ENCODE measurements at regions not wholly inside any gene's neighbourhood (a gene's known extent, or its start where the extent isn't known, plus 50 kb on each side); places are given as distances from the start of the nearest gene placed in this dataset.

DNA sequence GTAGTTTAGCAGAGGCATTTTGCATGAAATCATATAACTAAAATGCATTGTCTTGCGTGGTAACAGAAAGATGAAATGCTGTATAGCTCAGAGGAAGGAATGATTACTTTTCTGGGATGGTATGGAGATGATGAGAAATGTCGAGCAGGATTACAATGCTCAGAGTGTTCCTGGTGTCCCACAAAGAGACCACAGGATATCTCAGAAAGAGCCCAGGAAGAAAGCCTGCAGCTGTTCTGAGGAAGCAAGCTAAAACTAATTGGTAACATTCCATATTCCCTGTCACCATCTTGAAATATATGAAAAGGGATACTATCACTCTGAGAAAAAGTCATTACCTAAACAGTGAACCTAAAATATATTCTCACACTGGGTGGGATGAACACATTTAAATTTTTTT lies 233.1 kb downstream of the POU4F1 start:
- Mint-ChIP-seq H3K36me3 (ENCODE audit: low read depth) (no peaks in the 10 kb centered on the region), H3K4me3 (no peak overlapping the region), H3K27ac (no peak overlapping the region), H3K9me3 (no peaks in the 10 kb centered on the region), H3K27me3 (no peaks in the 10 kb centered on the region), H3K4me1 (ENCODE audit: low read depth) (no peaks in the 10 kb centered on the region)
- no peaks in the 10 kb centered on the region for H3K4me1 ChIP-seq (ENCODE audit: insufficient read depth, low read length)
- DNase-seq (no peak), ATAC-seq (ENCODE audit: poor library complexity) (no peak)
- TF ChIP-seq, protein P1, sequence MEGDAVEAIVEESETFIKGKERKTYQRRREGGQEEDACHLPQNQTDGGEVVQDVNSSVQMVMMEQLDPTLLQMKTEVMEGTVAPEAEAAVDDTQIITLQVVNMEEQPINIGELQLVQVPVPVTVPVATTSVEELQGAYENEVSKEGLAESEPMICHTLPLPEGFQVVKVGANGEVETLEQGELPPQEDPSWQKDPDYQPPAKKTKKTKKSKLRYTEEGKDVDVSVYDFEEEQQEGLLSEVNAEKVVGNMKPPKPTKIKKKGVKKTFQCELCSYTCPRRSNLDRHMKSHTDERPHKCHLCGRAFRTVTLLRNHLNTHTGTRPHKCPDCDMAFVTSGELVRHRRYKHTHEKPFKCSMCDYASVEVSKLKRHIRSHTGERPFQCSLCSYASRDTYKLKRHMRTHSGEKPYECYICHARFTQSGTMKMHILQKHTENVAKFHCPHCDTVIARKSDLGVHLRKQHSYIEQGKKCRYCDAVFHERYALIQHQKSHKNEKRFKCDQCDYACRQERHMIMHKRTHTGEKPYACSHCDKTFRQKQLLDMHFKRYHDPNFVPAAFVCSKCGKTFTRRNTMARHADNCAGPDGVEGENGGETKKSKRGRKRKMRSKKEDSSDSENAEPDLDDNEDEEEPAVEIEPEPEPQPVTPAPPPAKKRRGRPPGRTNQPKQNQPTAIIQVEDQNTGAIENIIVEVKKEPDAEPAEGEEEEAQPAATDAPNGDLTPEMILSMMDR (IDR thresholded peaks at IDR 0.05): no peak
- no peaks in the 10 kb centered on the region for H3K36me3 ChIP-seq (ENCODE audit: insufficient read depth, low read length)
- ChIA-PET CTCF (no interaction called here), POLR2A (no interaction called here)
- H3K27ac ChIP-seq (ENCODE audit: low read depth in 1 of 2, low read length in 2 of 2): no peak overlapping the region
- no peaks in the 10 kb centered on the region for H3K27me3 ChIP-seq (ENCODE audit: control insufficient read depth in 1 of 2, insufficient read depth in 2 of 2, low read length in 2 of 2)
- intact Hi-C loops (cut with DNase I, micrococcal nuclease): no loop called here
- no peak overlapping the region for H3K4me3 ChIP-seq (ENCODE audit: low read length)
- H3K9me3 ChIP-seq (ENCODE audit: control insufficient read depth in 1 of 2, insufficient read depth in 1 of 2, low read length in 2 of 2): no peaks in the 10 kb centered on the region

GRCh38 chr13:78364711-78365110 lies 238.6 kb downstream of the POU4F1 start:
- no peaks in the 10 kb centered on the region for H3K4me1 Mint-ChIP-seq (ENCODE audit: low read depth)
- no peak for DNase-seq
- POLR2A ChIA-PET: interaction anchor here (0.7 kb wide), 1 partner anchor 48 kb away, joined by 3 read pairs; no protein-coding TSS in a partner anchor
- TF ChIP-seq, protein P1 (IDR thresholded peaks at IDR 0.05): no peak
- intact Hi-C loops (cut with DNase I, micrococcal nuclease): no loop called here
- Histone ChIP-seq H3K36me3 (ENCODE audit: insufficient read depth, low read length) (no peaks in the 10 kb centered on the region), H3K4me1 (ENCODE audit: insufficient read depth, low read length) (no peaks in the 10 kb centered on the region), H3K27ac (ENCODE audit: low read depth in 1 of 2, low read length in 2 of 2) (no peak overlapping the region), H3K27me3 (ENCODE audit: control insufficient read depth in 1 of 2, insufficient read depth in 2 of 2, low read length in 2 of 2) (no peaks in the 10 kb centered on the region), H3K4me3 (ENCODE audit: low read length) (no peak overlapping the region), H3K9me3 (ENCODE audit: control insufficient read depth in 1 of 2, insufficient read depth in 1 of 2, low read length in 2 of 2) (no peaks in the 10 kb centered on the region)
- H3K36me3 Mint-ChIP-seq (ENCODE audit: low read depth): no peaks in the 10 kb centered on the region
- H3K4me3 Mint-ChIP-seq: no peak overlapping the region
- no peak for ATAC-seq (ENCODE audit: poor library complexity)
- no peak overlapping the region for H3K27ac Mint-ChIP-seq
- H3K9me3 Mint-ChIP-seq: no peaks in the 10 kb centered on the region
- CTCF ChIA-PET: no interaction called here
- no peaks in the 10 kb centered on the region for H3K27me3 Mint-ChIP-seq

DNA sequence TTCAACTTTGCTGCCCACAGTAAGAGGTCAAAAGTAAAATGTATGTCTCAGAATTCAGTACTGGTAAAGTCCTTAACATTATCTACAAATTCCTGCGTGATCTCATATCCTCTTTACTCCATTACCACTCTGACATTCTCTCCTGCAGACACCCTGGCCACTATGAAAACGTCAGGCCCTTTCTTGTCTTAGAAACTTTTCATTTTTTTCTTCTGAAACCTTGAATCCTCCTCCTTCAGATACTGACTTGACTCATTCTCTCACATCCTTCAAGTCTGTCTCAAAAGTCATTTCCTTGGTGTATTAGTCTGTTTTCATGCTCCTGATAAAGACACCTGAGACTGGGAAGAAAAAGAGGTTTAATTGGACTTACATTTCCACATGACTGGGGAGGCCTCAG lies 262.3 kb downstream of the POU4F1 start:
- CTCF ChIA-PET: no interaction called here
- intact Hi-C loops (cut with DNase I, micrococcal nuclease): no loop called here

More for the DNA sequence above, 262.3 kb downstream of the POU4F1 start:
- Histone ChIP-seq H3K27me3 (ENCODE audit: control insufficient read depth in 1 of 2, insufficient read depth in 2 of 2, low read length in 2 of 2) (no peaks in the 10 kb centered on the region), H3K27ac (ENCODE audit: low read depth in 1 of 2, low read length in 2 of 2) (no peak overlapping the region), H3K36me3 (ENCODE audit: insufficient read depth, low read length) (no peaks in the 10 kb centered on the region), H3K9me3 (ENCODE audit: control insufficient read depth in 1 of 2, insufficient read depth in 1 of 2, low read length in 2 of 2) (no peaks in the 10 kb centered on the region), H3K4me1 (ENCODE audit: insufficient read depth, low read length) (no peaks in the 10 kb centered on the region), H3K4me3 (ENCODE audit: low read length) (no peak overlapping the region)
- ATAC-seq (ENCODE audit: poor library complexity) (no peak), DNase-seq (no peak)
- Mint-ChIP-seq H3K9me3 (no peaks in the 10 kb centered on the region), H3K27ac (no peak overlapping the region), H3K4me3 (no peak overlapping the region), H3K4me1 (ENCODE audit: low read depth) (no peaks in the 10 kb centered on the region), H3K36me3 (ENCODE audit: low read depth) (no peaks in the 10 kb centered on the region), H3K27me3 (no peaks in the 10 kb centered on the region)
- POLR2A ChIA-PET: no interaction called here
- TF ChIP-seq, protein P1 (IDR thresholded peaks at IDR 0.05): no peak

All from CD4-positive, alpha-beta T cell (primary cell).